WERI-Rb-1 (cell line): ENCODE measurements at regions not wholly inside any gene's neighbourhood (a gene's known extent, or its start where the extent isn't known, plus 50 kb on each side); places are given as distances from the start of the nearest gene placed in this dataset.

Experiments
- DNase-seq: peaks from one replicate; pipeline ENCODE4 v3.0.0-alpha.2; 2020
- H3K27ac ChIP-seq: fragments of 250-450 bp; sonication (Bioruptor Pico); 2 replicates; pipeline ENCODE4 v1.5.1; 2020; ENCODE audit warnings: mild to moderate bottlenecking, moderate library complexity
- H3K27me3 ChIP-seq: fragments of 250-450 bp; sonication (Bioruptor Pico); 2 replicates; pipeline ENCODE4 v1.5.1; 2021; ENCODE audit warnings: mild to moderate bottlenecking, low read depth, moderate library complexity; ENCODE audit not compliant: insufficient read depth, severe bottlenecking
- H3K36me3 ChIP-seq: fragments of 250-450 bp; sonication (Bioruptor Pico); 2 replicates; pipeline ENCODE4 v1.5.1; 2020; ENCODE audit warnings: mild to moderate bottlenecking, moderate library complexity
- H3K4me3 ChIP-seq: 2 replicates; pipeline ENCODE4 v1.5.1; 2011; ENCODE audit warnings: low read depth, mild to moderate bottlenecking, control low read depth, low read length
- H3K9me3 ChIP-seq: fragments of 250-450 bp; sonication (Bioruptor Pico); 2 replicates; pipeline ENCODE4 v1.5.1; 2021; ENCODE audit warnings: mild to moderate bottlenecking, moderate library complexity; ENCODE audit not compliant: severe bottlenecking
- TF ChIP-seq, protein P1 (sequence below): IDR thresholded peaks from 2 replicates; pipeline ENCODE4 v1.5.1; 2011; ENCODE audit warnings: low read depth, mild to moderate bottlenecking, control low read depth, inconsistent platforms, low read length

GRCh38 chr5:103364074-103364473, 105.5 kb downstream of the MACIR start:
- H3K36me3 ChIP-seq, result no peaks in the 10 kb centered on the region
- DNase-seq, result no peak
- TF ChIP-seq, protein P1, sequence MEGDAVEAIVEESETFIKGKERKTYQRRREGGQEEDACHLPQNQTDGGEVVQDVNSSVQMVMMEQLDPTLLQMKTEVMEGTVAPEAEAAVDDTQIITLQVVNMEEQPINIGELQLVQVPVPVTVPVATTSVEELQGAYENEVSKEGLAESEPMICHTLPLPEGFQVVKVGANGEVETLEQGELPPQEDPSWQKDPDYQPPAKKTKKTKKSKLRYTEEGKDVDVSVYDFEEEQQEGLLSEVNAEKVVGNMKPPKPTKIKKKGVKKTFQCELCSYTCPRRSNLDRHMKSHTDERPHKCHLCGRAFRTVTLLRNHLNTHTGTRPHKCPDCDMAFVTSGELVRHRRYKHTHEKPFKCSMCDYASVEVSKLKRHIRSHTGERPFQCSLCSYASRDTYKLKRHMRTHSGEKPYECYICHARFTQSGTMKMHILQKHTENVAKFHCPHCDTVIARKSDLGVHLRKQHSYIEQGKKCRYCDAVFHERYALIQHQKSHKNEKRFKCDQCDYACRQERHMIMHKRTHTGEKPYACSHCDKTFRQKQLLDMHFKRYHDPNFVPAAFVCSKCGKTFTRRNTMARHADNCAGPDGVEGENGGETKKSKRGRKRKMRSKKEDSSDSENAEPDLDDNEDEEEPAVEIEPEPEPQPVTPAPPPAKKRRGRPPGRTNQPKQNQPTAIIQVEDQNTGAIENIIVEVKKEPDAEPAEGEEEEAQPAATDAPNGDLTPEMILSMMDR, result no peak
- no peak overlapping the region for H3K4me3 ChIP-seq
- H3K27me3 ChIP-seq, result no peaks in the 10 kb centered on the region
- H3K27ac ChIP-seq, result no peak overlapping the region
- no peaks in the 10 kb centered on the region for H3K9me3 ChIP-seq

GRCh38 chr5:103362211-103362610, 103.6 kb downstream of the MACIR start:
- Histone ChIP-seq H3K4me3 (no peak overlapping the region), H3K36me3 (no peaks in the 10 kb centered on the region), H3K27ac (no peak overlapping the region), H3K27me3 (no peaks in the 10 kb centered on the region), H3K9me3 (no peaks in the 10 kb centered on the region)
- DNase-seq, result no peak
- TF ChIP-seq, protein P1, result no peak

DNA sequence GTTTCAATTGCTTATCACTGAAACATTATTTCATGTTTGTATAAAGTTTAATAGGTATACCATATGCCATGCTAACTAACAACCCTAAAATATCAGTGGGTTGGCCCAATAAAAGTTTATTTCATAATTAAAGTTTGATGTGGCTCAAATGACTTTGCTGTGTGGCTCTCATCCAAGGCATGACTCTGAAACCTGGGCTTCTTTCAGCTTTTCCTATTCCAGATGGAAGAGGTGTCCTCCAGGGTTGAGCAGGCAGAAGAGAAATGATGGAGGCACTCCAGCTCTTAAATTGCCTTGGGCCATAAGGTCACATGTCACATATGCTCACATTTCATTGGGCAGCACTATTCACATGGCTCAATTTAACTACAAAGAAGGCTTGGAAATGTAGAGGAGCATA, 101.9 kb downstream of the MACIR start:
- H3K9me3 ChIP-seq, result no peaks in the 10 kb centered on the region
- TF ChIP-seq, protein P1, result no peak

GRCh38 chr5:103358305-103358995, 99.9 kb downstream of the MACIR start:
- H3K27ac ChIP-seq, result no peak overlapping the region

More for the DNA sequence above, 101.9 kb downstream of the MACIR start:
- H3K27me3 ChIP-seq, result no peaks in the 10 kb centered on the region
- no peak for DNase-seq
- H3K4me3 ChIP-seq, result no peak overlapping the region
- H3K27ac ChIP-seq, result no peak overlapping the region
- H3K36me3 ChIP-seq, result no peaks in the 10 kb centered on the region

DNA sequence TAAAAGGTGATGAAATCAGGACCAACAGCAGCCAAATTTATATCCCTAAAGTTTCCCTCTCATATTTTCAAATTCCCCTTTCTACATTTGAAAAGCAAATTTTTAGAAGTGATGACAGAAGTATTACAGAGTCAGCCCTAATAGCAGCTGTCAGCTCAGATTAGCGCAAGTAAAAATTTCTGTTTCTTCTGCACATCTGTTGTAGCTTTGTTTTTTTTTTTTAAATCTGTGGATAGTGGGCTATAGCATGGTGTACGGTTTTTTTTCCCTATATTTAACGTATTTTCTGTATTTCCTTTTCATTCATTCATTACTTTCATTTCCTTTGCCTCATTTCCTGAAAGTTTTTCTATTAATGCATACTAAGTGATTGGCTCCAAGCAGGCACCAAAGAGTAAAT, 99.1 kb downstream of the MACIR start:
- Histone ChIP-seq H3K36me3 (no peaks in the 10 kb centered on the region), H3K27ac (no peak overlapping the region), H3K9me3 (no peaks in the 10 kb centered on the region), H3K27me3 (no peaks in the 10 kb centered on the region), H3K4me3 (no peak overlapping the region)
- TF ChIP-seq, protein P1, result no peak
- no peak for DNase-seq

More at GRCh38 chr5:103358305-103358995, 99.9 kb downstream of the MACIR start:
- Histone ChIP-seq H3K4me3 (no peak overlapping the region), H3K27me3 (no peaks in the 10 kb centered on the region), H3K36me3 (no peaks in the 10 kb centered on the region), H3K9me3 (no peaks in the 10 kb centered on the region)
- DNase-seq, result no peak
- TF ChIP-seq, protein P1, result no peak
